ENCODE measurements at regions not wholly inside any gene's neighbourhood (a gene's known extent, or its start where the extent isn't known, plus 50 kb on each side); places are given as distances from the start of the nearest gene placed in this dataset.
"Not testable (repeated sequence)": the region's sequence is repeated elsewhere in the genome, so short reads cannot be mapped to it uniquely, and the experiment has no call there.

DNA sequence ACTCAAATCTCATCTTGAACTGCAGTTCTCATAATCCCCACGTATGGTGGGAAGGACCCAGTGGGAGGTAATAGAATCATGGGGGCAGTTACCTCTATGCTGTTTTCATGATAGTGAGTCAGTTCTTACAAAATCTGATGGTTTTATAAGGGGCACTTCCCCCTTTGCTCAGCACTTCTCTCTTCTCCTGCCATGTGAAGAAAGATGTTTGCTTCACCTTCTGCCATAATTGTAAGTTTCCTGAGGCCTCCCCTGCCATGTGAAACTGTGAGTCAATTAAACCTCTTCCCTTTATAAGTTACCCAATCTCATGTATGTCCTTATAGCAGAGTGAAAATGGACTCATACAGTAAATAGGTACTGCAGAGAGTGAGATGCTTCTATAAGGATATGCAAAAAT lies 1050.6 kb upstream of the GRIA3 start:
- DNase-seq (ENCODE audit: low read depth in 4 of 4, low spot score in 3 of 4) = no peak

DNA sequence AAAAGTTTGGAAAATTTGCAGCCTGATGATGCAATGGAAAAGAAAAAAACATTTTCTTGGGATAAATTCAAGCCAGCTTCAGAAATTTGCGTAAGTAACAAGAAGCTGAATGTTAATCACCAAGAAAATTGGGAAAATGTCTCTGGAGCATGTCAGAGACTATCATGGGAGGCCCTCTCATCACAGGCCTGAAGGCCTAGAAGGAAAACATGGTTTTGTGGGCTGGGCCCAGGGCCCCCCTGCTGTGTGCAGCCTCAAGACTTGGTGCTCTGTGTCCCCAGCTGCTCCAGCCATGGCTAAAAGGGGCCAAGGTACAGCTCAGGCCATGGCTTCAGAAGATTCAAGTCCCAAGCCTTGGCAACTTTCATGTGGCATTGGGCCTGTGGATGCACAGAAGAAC lies 1049.8 kb upstream of the GRIA3 start:
- DNase-seq (ENCODE audit: low read depth in 4 of 4, low spot score in 3 of 4) = no peak

- DNase-seq (ENCODE audit: low read depth in 4 of 4, low spot score in 3 of 4) = no peak
Measured at GRCh38 chrX:122135070-122135469, 1049.0 kb upstream of the GRIA3 start.

DNA sequence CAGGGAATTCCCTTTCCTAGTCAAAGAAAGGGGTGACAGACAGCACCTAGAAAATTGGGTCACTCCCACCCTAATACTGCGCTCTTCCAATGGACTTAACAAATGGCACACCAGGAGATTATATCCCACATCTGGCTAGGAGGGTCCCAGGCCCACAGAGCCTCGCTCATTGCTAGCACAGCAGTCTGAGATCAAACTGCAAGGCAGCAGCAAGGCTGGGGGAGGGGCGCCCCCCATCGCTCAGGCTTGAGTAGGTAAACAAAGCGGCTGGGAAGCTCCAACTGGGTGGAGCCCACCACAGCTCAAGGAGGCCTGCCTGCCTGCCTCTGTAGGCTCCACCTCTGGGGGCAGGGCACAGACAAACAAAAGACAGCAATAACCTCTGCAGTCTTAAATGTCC lies 1043.9 kb upstream of the GRIA3 start:
- DNase-seq (ENCODE audit: low read depth in 4 of 4, low spot score in 3 of 4) = not testable (repeated sequence)

- DNase-seq (ENCODE audit: low read depth in 4 of 4, low spot score in 3 of 4) = no peak
Measured at GRCh38 chrX:122154019-122154418, 1030.1 kb upstream of the GRIA3 start.

GRCh38 chrX:122168241-122168640 lies 1015.8 kb upstream of the GRIA3 start:
- no peak for DNase-seq (ENCODE audit: low read depth in 4 of 4, low spot score in 3 of 4)

DNA sequence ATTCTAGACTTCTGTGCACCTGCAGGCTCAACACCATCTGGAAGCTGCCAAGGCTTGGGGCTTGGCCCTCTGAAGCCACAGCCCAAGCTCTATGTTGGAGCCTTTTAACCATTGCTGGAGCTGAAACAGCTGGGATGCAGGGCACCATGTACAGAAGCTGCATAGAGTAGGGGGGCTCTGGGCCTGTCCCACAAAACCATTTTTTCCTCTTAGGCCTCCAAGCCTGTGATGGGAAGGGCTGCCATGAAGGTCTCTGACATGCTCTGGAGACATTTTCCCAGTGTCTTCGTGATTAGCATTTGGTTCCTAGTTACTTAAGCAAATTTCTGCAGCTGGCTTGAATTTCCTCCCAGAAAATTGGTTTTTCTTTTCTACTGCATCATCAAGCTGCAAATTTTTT lies 999.3 kb upstream of the GRIA3 start:
- no peak for DNase-seq (ENCODE audit: low read depth in 4 of 4, low spot score in 3 of 4)

DNA sequence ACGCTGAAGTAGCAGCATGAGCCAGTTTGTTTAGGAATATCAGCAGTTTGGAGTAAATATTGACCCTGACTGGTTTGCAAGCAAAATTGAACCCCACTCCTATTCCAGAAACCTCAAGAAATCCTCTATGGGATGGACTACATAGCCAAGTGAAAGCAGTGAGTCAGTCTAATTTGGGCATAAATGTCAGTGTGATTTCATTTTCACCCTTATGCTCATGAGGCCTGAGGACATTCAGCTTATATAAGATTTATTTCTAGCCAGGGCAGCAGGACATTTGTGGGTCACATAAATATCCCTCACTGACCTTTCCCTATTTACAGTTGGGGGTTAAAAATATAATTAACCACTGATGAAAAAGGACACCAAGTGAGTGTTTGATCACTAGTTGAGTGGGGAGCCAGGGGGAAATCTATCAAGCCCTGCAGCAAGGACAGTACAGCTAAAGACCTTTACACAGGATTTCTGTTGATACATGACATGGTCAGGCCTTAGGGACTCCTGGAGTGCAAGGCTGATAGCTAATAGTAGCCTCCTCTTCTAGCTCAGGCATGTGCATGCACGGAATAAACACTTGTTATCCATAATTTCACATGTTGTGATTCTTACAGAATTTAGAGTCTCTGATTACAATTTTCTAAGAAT lies 996.9 kb upstream of the GRIA3 start:
- no peak for DNase-seq (ENCODE audit: low read depth in 4 of 4, low spot score in 3 of 4)

GRCh38 chrX:122188751-122189150 lies 995.3 kb upstream of the GRIA3 start:
- DNase-seq (ENCODE audit: low read depth in 4 of 4, low spot score in 3 of 4) = no peak

GRCh38 chrX:122196343-122196742 lies 987.7 kb upstream of the GRIA3 start:
- DNase-seq (ENCODE audit: low read depth in 4 of 4, low spot score in 3 of 4) = no peak

- no peak for DNase-seq (ENCODE audit: low read depth in 4 of 4, low spot score in 3 of 4)
Measured at GRCh38 chrX:122203399-122203798, 980.7 kb upstream of the GRIA3 start.

DNA sequence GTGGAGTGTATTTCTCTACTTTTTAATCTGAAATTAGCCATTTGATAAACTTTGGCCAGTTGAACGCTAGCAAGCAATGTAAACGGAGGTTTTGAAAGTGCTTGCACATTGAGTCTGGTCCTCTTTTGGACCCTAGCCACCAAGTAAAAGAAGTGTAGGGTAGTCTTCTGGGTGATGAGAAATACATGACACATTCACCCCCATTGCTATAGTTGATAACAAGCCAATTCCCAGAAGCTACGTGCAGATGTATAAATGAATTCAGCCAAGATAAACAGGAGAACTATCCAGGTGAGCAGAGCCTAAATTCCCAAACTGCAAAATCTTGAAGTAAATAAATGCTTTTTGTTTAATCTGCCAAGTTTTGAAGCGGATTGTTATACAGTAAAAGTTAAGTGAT lies 965.4 kb upstream of the GRIA3 start:
- DNase-seq (ENCODE audit: low read depth in 4 of 4, low spot score in 3 of 4) = no peak

DNA sequence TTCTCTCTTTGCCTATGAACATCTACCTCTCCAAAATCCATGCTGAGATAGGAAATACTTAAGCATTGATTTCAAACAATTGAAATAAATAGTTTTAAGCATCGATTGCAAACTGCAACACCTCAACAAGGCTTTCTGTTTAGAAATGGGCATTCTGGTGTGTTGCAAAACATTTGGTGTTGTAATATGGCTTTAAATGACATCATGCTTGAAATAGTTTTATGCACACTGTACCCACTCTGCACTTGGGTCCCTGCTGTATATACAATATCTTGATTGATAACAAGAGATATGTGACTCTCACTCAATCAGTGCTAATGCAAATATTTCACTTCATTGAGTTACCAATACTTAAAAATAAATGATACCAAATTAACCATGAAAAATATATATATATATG lies 964.9 kb upstream of the GRIA3 start:
- no peak for DNase-seq (ENCODE audit: low read depth in 4 of 4, low spot score in 3 of 4)

DNA sequence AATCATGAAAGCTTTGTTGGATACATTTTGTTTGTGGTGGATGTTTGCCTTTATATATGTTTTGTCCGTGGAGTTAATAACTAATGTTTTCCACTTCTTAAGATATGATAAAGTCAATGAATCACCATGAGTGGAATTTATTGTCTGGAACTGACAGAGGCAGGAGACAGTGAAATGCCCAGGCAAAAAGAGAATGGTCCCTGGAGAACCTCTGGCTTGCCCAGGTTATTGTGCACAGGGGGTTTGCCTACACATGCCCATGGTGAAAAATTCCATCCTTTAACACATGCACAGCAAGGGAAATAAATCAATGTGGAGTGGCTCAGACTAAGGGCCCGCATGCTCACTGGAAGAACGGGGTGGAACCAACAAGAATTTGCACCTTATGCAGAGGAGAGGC lies 964.3 kb upstream of the GRIA3 start:
- no peak for DNase-seq (ENCODE audit: low read depth in 4 of 4, low spot score in 3 of 4)

DNA sequence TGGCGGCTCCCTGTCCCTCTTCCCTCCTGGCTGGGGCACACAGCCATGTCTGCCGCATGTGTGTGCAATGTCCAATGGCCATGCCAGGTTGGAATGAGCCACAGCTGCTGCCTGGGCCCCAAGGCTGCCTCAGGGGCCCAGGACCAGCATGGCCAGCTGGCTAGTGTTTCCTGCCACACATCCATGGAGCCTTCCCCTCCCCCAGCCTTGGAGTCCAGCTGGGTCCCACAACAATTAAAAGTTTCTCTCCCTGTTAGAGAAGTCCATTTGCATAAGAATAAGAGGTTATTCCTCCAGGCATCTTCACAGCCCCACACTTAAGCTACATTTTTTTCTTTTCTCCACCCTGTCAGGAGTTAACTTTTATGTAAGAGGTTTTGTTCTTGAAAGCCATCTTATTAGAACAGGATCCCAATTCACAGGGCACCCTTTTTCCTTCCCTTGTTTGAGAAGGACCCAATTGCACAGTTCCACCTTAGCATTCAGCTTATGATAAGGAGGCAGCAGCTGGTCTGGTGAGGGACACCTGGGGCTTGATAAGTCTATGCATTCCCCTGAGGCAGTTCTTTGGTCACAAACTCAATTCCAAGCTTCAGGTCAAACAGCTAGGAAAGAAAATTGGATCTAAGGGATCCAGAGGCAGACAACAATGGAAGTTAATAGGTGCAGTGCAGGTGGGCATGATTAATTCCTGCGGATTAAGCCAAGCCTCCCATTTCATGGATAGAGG lies 963.3 kb upstream of the GRIA3 start:
- no peak for DNase-seq (ENCODE audit: low read depth in 4 of 4, low spot score in 3 of 4)

DNA sequence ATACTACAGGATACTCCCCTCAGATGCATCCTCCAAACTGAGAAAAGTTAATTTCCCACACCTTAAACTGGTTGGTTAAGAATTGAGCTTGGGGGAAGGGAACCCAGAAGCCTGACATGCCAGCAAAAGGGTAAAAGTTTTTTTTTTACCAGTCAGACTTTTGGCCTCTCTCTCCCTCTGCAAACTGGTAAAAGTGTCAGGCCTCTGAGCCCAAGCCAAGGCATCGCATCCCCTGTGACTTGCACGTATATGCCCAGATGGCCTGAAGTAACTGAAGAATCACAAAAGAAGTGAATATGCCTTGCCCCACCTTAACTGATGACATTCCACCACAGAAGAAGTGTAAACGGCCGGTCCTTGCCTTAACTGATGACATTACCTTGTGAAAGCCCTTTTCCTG lies 962.3 kb upstream of the GRIA3 start:
- DNase-seq (ENCODE audit: low read depth in 4 of 4, low spot score in 3 of 4) = not testable (repeated sequence)

DNA sequence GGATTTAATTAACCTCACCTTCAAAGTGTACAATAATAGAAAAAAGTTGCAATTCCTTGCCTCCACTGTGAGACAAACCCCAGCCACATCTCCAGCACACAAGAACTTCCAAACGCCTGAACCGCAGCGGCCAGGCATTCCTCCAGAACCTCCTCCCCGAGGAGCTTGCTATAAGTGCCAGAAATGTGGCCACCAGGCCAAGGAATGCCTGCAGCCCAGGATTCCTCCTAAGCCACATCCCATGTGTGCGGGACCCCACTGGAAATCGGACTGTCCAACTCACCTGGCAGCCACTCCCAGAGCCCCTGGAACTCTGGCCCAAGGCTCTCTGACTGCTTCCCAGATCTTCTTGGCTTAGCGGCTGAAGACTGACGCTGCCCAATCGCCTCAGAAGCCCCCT lies 959.9 kb upstream of the GRIA3 start:
- DNase-seq (ENCODE audit: low read depth in 4 of 4, low spot score in 3 of 4) = not testable (repeated sequence)

- no peak for DNase-seq (ENCODE audit: low read depth in 4 of 4, low spot score in 3 of 4)
Measured at GRCh38 chrX:122238801-122239200, 945.3 kb upstream of the GRIA3 start.

GRCh38 chrX:122241959-122242358 lies 942.1 kb upstream of the GRIA3 start:
- DNase-seq (ENCODE audit: low read depth in 4 of 4, low spot score in 3 of 4) = no peak

GRCh38 chrX:122244080-122244479 lies 940.0 kb upstream of the GRIA3 start:
- DNase-seq (ENCODE audit: low read depth in 4 of 4, low spot score in 3 of 4) = no peak

DNA sequence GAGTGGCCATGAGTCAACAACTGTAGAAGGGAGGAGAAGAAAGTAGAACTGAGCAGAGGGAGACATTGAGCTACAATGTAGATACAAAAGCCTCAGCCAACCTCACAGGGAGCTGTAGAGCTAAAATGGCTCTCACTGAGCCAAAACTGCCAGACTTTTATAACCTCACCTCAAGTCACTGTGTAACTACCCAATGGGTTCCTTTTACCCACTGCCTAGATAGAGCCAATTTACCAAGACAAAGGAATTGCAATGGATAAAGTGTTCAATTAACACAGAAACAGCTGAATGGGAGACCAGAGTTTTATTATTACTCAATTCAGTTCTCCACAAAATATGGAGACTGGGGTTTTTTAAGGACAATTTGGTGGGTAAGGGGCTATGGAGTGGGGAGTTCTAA lies 938.9 kb upstream of the GRIA3 start:
- no peak for DNase-seq (ENCODE audit: low read depth in 4 of 4, low spot score in 3 of 4)

DNA sequence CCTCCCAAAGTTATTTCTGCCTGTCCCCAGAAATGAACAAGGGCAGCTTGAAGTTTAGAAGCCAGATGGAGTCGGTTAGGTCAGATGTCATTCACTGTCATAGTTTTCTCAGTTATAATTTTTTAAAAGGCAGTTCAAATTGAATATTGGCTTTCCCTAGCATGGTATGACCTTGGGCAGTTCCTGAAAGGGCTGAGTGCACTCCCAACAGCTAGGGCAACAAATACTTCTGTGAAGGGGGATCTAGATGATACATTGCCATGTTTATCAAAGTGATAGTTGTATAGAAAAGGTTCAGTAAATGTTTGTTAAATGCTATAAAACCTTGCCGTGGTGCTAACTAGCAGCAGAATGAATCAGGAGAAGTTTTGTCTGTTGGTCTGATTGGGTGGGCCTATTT lies 938.1 kb upstream of the GRIA3 start:
- no peak for DNase-seq (ENCODE audit: low read depth in 4 of 4, low spot score in 3 of 4)

DNA sequence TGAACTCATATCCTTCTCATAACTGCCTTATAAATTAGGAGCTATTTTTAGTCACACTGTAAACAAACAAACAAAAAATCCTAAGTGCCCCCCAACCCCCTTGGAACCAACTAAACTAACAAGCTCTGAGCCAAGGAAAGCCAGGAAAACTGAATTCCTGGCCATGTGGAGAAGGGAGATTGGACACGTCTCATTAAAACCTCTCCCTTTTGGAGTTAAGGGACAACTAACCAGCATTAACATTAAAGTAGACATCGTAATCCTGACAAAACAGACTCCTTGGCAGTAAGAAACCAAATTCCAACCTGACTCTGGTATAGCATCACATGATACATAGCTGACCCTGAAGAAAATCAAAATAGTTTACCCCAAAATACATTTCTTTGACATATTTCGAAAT lies 937.1 kb upstream of the GRIA3 start:
- no peak for DNase-seq (ENCODE audit: low read depth in 4 of 4, low spot score in 3 of 4)

Data from right renal pelvis (tissue), 4 donors.